Neural cell (in vitro differentiated cells): ENCODE measurements at regions not wholly inside any gene's neighbourhood (a gene's known extent, or its start where the extent isn't known, plus 50 kb on each side); places are given as distances from the start of the nearest gene placed in this dataset.

Experiments used
- CTCF ChIP-seq: fragments of 450-650 bp; IDR thresholded peaks from 2 replicates; pipeline ENCODE4 v1.5.1; 2014; ENCODE audit warnings: antibody characterized with exemption, mild to moderate bottlenecking, moderate library complexity; ENCODE audit not compliant: poor library complexity, severe bottlenecking
- EP300 ChIP-seq: fragments of 450-650 bp; conservative IDR thresholded peaks from 2 replicates; pipeline ENCODE4 v1.6.1; 2014; ENCODE audit warnings: antibody characterized with exemption, mild to moderate bottlenecking, moderate library complexity; ENCODE audit not compliant: poor library complexity, severe bottlenecking
- EZH2 ChIP-seq: fragments of 200-600, 300-800 bp; shearing (Covaris generic), sonication (generic); IDR thresholded peaks from 2 replicates; pipeline ENCODE4 v1.6.1; 2014; ENCODE audit warnings: antibody characterized with exemption, low read length, borderline replicate concordance, mild to moderate bottlenecking; ENCODE audit not compliant: insufficient read depth, poor library complexity, severe bottlenecking
- REST ChIP-seq: IDR thresholded peaks from 2 replicates; pipeline ENCODE4 v1.6.1; 2012; ENCODE audit warnings: borderline replicate concordance
- TAF1 ChIP-seq: IDR thresholded peaks from 2 replicates; pipeline ENCODE4 v1.6.1; 2012; ENCODE audit warnings: low read depth

GRCh38 chr2:126802774-126803433 lies 95.8 kb upstream of the TEX51 start:
- TF ChIP-seq CTCF (no peak), REST (no peak), TAF1 (no peak), EP300 (no peak), EZH2 (no peak)
